GM06990 (cell line): ENCODE measurements at regions not wholly inside any gene's neighbourhood (a gene's known extent, or its start where the extent isn't known, plus 50 kb on each side); places are given as distances from the start of the nearest gene placed in this dataset.
"Not testable (repeated sequence)": the region's sequence is repeated elsewhere in the genome, so short reads cannot be mapped to it uniquely, and the experiment has no call there.

Source experiments
- DNase-seq: peaks from one replicate; pipeline ENCODE4 v3.0.0-alpha.2; 2011; ENCODE audit not compliant: insufficient read length; ENCODE audit errors: extremely low read depth
- H3K27me3 ChIP-seq: replicated peaks from 2 replicates; pipeline ENCODE4 v1.6.0; 2011; ENCODE audit warnings: low read length; ENCODE audit not compliant: control insufficient read depth, insufficient read depth
- H3K36me3 ChIP-seq: 2 replicates; pipeline ENCODE4 v1.5.1; 2011; ENCODE audit warnings: low read length; ENCODE audit not compliant: control insufficient read depth, insufficient read depth
- H3K4me3 ChIP-seq: replicated peaks from 2 replicates; pipeline ENCODE4 v1.5.1; 2011; ENCODE audit warnings: low read depth, mild to moderate bottlenecking, control low read depth, low read length
- CTCF ChIP-seq: IDR thresholded peaks from 2 replicates; pipeline ENCODE4 v1.5.1; 2011; ENCODE audit warnings: low read length, control low read depth, mild to moderate bottlenecking, inconsistent platforms; ENCODE audit not compliant: insufficient read depth, poor library complexity, severe bottlenecking

- Histone ChIP-seq H3K27me3 (no peaks in the 10 kb centered on the region), H3K36me3 (no peaks in the 10 kb centered on the region), H3K4me3 (no peak overlapping the region)
- no peak for TF ChIP-seq CTCF
- no peak for DNase-seq
These were observed 80.3 kb downstream of the POU3F4 start for GRCh38 chrX:83588409-83588808.

- no peak for DNase-seq
- Histone ChIP-seq H3K36me3 (no peaks in the 10 kb centered on the region), H3K27me3 (no peaks in the 10 kb centered on the region), H3K4me3 (no peak overlapping the region)
- TF ChIP-seq CTCF: no peak
These were observed 85.7 kb downstream of the POU3F4 start for GRCh38 chrX:83593634-83594294.

GRCh38 chrX:83630662-83631061, 122.6 kb downstream of the POU3F4 start:
- TF ChIP-seq CTCF: no peak
- Histone ChIP-seq H3K4me3 (no peak overlapping the region), H3K27me3 (no peaks in the 10 kb centered on the region), H3K36me3 (no peaks in the 10 kb centered on the region)
- no peak for DNase-seq

- not testable (repeated sequence) for DNase-seq, H3K36me3 ChIP-seq, H3K27me3 ChIP-seq, H3K4me3 ChIP-seq
These were observed 141.6 kb downstream of the POU3F4 start for GRCh38 chrX:83649706-83650105.

- DNase-seq: no peak
- Histone ChIP-seq H3K36me3 (no peaks in the 10 kb centered on the region), H3K27me3 (no peaks in the 10 kb centered on the region), H3K4me3 (no peak overlapping the region)
- peak; percentile 45 for TF ChIP-seq CTCF
These were observed 150.6 kb downstream of the POU3F4 start for GRCh38 chrX:83658731-83659130.
